ENCODE measurements at regions not wholly inside any gene's neighbourhood (a gene's known extent, or its start where the extent isn't known, plus 50 kb on each side); places are given as distances from the start of the nearest gene placed in this dataset.

GRCh38 chr2:121860033-121860757, 104.7 kb downstream of the TSN start:
- DNase-seq (ENCODE audit: low spot score): no peak

- no peak for DNase-seq (ENCODE audit: low spot score)
These were observed 105.3 kb downstream of the TSN start for GRCh38 chr2:121860758-121861227.

- no peak for DNase-seq (ENCODE audit: low spot score)
These were observed 106.8 kb downstream of the TSN start for GRCh38 chr2:121862286-121862685.

GRCh38 chr2:121865914-121866313, 110.5 kb downstream of the TSN start:
- DNase-seq (ENCODE audit: low spot score): no peak

GRCh38 chr2:121866789-121867188, 111.3 kb downstream of the TSN start:
- no peak for DNase-seq (ENCODE audit: low spot score)

GRCh38 chr2:121868652-121869051, 113.2 kb downstream of the TSN start:
- no peak for DNase-seq (ENCODE audit: low spot score)

- DNase-seq (ENCODE audit: low spot score): no peak
These were observed 113.9 kb downstream of the TSN start for GRCh38 chr2:121869363-121869762.

GRCh38 chr2:121869873-121870272, 114.4 kb downstream of the TSN start:
- no peak for DNase-seq (ENCODE audit: low spot score)

- no peak for DNase-seq (ENCODE audit: low spot score)
These were observed 117.2 kb downstream of the TSN start for GRCh38 chr2:121872651-121873050.

GRCh38 chr2:121873864-121874263, 118.4 kb downstream of the TSN start:
- DNase-seq (ENCODE audit: low spot score): no peak

GRCh38 chr2:121875585-121876185, 120.2 kb downstream of the TSN start:
- no peak for DNase-seq (ENCODE audit: low spot score)

- no peak for DNase-seq (ENCODE audit: low spot score)
These were observed 121.9 kb downstream of the TSN start for GRCh38 chr2:121877366-121877765.

- DNase-seq (ENCODE audit: low spot score): no peak
These were observed 124.8 kb downstream of the TSN start for GRCh38 chr2:121880283-121880682.

GRCh38 chr2:121881038-121881437, 125.6 kb downstream of the TSN start:
- DNase-seq (ENCODE audit: low spot score): no peak

- no peak for DNase-seq (ENCODE audit: low spot score)
These were observed 126.5 kb downstream of the TSN start for GRCh38 chr2:121881950-121882349.

- peak; percentile 37 for DNase-seq (ENCODE audit: low spot score)
These were observed 128.6 kb downstream of the TSN start for GRCh38 chr2:121884078-121884477.

- peak; percentile 26 for DNase-seq (ENCODE audit: low spot score)
These were observed 129.1 kb downstream of the TSN start for GRCh38 chr2:121884511-121884921.

GRCh38 chr2:121886059-121886458, 130.6 kb downstream of the TSN start:
- no peak for DNase-seq (ENCODE audit: low spot score)

- no peak for DNase-seq (ENCODE audit: low spot score)
These were observed 132.2 kb downstream of the TSN start for GRCh38 chr2:121887513-121888188.

GRCh38 chr2:121888189-121888557, 132.7 kb downstream of the TSN start:
- DNase-seq (ENCODE audit: low spot score): no peak

- no peak for DNase-seq (ENCODE audit: low spot score)
These were observed 134.6 kb downstream of the TSN start for GRCh38 chr2:121890041-121890440.

- no peak for DNase-seq (ENCODE audit: low spot score)
These were observed 140.5 kb downstream of the TSN start for GRCh38 chr2:121895723-121896571.
